ENCODE measurements at regions not wholly inside any gene's neighbourhood (a gene's known extent, or its start where the extent isn't known, plus 50 kb on each side); places are given as distances from the start of the nearest gene placed in this dataset.

DNA sequence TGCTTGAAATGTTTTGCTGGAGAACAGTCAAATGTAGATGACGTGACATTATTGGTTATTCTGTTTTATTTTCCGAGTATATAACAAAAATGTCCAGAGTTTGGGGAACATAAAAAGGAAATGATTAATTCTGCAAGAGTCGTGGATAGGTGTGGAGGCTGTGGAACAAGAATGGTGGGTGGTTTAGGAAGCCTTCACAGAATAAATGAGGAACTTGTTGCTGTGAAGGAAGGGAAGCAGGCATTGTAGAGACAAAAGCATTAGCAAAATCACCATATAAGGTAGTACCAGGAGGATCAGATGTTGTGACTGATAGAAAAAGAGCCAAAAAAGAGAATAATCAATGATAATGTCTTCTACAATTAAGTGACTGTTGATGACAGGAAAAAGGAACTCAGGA is 66.2 kb upstream of the CNTLN start (continued):
- TF ChIP-seq, protein P1, sequence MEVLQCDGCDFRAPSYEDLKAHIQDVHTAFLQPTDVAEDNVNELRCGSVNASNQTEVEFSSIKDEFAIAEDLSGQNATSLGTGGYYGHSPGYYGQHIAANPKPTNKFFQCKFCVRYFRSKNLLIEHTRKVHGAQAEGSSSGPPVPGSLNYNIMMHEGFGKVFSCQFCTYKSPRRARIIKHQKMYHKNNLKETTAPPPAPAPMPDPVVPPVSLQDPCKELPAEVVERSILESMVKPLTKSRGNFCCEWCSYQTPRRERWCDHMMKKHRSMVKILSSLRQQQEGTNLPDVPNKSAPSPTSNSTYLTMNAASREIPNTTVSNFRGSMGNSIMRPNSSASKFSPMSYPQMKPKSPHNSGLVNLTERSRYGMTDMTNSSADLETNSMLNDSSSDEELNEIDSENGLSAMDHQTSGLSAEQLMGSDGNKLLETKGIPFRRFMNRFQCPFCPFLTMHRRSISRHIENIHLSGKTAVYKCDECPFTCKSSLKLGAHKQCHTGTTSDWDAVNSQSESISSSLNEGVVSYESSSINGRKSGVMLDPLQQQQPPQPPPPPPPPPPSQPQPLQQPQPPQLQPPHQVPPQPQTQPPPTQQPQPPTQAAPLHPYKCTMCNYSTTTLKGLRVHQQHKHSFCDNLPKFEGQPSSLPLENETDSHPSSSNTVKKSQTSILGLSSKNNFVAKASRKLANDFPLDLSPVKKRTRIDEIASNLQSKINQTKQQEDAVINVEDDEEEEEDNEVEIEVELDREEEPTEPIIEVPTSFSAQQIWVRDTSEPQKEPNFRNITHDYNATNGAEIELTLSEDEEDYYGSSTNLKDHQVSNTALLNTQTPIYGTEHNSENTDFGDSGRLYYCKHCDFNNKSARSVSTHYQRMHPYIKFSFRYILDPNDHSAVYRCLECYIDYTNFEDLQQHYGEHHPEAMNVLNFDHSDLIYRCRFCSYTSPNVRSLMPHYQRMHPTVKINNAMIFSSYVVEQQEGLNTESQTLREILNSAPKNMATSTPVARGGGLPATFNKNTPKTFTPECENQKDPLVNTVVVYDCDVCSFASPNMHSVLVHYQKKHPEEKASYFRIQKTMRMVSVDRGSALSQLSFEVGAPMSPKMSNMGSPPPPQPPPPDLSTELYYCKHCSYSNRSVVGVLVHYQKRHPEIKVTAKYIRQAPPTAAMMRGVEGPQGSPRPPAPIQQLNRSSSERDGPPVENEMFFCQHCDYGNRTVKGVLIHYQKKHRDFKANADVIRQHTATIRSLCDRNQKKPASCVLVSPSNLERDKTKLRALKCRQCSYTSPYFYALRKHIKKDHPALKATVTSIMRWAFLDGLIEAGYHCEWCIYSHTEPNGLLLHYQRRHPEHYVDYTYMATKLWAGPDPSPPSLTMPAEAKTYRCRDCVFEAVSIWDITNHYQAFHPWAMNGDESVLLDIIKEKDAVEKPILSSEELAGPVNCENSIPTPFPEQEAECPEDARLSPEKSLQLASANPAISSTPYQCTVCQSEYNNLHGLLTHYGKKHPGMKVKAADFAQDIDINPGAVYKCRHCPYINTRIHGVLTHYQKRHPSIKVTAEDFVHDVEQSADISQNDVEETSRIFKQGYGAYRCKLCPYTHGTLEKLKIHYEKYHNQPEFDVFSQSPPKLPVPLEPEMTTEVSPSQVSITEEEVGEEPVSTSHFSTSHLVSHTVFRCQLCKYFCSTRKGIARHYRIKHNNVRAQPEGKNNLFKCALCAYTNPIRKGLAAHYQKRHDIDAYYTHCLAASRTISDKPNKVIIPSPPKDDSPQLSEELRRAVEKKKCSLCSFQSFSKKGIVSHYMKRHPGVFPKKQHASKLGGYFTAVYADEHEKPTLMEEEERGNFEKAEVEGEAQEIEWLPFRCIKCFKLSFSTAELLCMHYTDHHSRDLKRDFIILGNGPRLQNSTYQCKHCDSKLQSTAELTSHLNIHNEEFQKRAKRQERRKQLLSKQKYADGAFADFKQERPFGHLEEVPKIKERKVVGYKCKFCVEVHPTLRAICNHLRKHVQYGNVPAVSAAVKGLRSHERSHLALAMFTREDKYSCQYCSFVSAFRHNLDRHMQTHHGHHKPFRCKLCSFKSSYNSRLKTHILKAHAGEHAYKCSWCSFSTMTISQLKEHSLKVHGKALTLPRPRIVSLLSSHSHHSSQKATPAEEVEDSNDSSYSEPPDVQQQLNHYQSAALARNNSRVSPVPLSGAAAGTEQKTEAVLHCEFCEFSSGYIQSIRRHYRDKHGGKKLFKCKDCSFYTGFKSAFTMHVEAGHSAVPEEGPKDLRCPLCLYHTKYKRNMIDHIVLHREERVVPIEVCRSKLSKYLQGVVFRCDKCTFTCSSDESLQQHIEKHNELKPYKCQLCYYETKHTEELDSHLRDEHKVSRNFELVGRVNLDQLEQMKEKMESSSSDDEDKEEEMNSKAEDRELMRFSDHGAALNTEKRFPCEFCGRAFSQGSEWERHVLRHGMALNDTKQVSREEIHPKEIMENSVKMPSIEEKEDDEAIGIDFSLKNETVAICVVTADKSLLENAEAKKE (CRISPR knock-in tag; IDR thresholded peaks at IDR 0.05), result no peak
- TF ChIP-seq JUNB (IDR thresholded peaks at IDR 0.05; ENCODE audit: unreplicated experiment), result no peak
- TF ChIP-seq ZNF331 (CRISPR knock-in tag; IDR thresholded peaks at IDR 0.05; ENCODE audit: low read depth), result no peak
- TF ChIP-seq, protein P2, sequence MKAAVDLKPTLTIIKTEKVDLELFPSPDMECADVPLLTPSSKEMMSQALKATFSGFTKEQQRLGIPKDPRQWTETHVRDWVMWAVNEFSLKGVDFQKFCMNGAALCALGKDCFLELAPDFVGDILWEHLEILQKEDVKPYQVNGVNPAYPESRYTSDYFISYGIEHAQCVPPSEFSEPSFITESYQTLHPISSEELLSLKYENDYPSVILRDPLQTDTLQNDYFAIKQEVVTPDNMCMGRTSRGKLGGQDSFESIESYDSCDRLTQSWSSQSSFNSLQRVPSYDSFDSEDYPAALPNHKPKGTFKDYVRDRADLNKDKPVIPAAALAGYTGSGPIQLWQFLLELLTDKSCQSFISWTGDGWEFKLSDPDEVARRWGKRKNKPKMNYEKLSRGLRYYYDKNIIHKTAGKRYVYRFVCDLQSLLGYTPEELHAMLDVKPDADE (IDR thresholded peaks at IDR 0.05), result no peak
- TF ChIP-seq, protein P3, sequence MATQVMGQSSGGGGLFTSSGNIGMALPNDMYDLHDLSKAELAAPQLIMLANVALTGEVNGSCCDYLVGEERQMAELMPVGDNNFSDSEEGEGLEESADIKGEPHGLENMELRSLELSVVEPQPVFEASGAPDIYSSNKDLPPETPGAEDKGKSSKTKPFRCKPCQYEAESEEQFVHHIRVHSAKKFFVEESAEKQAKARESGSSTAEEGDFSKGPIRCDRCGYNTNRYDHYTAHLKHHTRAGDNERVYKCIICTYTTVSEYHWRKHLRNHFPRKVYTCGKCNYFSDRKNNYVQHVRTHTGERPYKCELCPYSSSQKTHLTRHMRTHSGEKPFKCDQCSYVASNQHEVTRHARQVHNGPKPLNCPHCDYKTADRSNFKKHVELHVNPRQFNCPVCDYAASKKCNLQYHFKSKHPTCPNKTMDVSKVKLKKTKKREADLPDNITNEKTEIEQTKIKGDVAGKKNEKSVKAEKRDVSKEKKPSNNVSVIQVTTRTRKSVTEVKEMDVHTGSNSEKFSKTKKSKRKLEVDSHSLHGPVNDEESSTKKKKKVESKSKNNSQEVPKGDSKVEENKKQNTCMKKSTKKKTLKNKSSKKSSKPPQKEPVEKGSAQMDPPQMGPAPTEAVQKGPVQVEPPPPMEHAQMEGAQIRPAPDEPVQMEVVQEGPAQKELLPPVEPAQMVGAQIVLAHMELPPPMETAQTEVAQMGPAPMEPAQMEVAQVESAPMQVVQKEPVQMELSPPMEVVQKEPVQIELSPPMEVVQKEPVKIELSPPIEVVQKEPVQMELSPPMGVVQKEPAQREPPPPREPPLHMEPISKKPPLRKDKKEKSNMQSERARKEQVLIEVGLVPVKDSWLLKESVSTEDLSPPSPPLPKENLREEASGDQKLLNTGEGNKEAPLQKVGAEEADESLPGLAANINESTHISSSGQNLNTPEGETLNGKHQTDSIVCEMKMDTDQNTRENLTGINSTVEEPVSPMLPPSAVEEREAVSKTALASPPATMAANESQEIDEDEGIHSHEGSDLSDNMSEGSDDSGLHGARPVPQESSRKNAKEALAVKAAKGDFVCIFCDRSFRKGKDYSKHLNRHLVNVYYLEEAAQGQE (IDR thresholded peaks at IDR 0.05; ENCODE audit: unreplicated experiment), result no peak
- TF ChIP-seq EZH2 (IDR thresholded peaks at IDR 0.05; ENCODE audit: low read depth, unreplicated experiment), result no peak
- TF ChIP-seq NANOG (IDR thresholded peaks at IDR 0.05; ENCODE audit: borderline replicate concordance), result no peak
- TF ChIP-seq STAT1 (IDR thresholded peaks at IDR 0.05; ENCODE audit: unreplicated experiment), result no peak
- no peak for TF ChIP-seq ZNF114 (CRISPR knock-in tag; IDR thresholded peaks at IDR 0.05)
- TF ChIP-seq EZH2phosphoT487 (IDR thresholded peaks at IDR 0.05; ENCODE audit: unreplicated experiment), result no peak
- TF ChIP-seq CREB1 (CRISPR knock-in tag; IDR thresholded peaks at IDR 0.05; ENCODE audit: low read depth), result no peak
- no peak for TF ChIP-seq POLR2AphosphoS5 (IDR thresholded peaks at IDR 0.05; ENCODE audit: low read depth)
